ENCODE measurements at regions not wholly inside any gene's neighbourhood (a gene's known extent, or its start where the extent isn't known, plus 50 kb on each side); places are given as distances from the start of the nearest gene placed in this dataset.

GRCh38 chr5:124512952-124513632 lies 233.3 kb downstream of the ZNF608 start:
- no peak overlapping the region for H3K27ac ChIP-seq (ENCODE audit: low read depth, low read length)
- ChIA-PET RAD21 (ENCODE audit: low non-redundant PET in 1 of 2, low total read pairs in 2 of 2, uncharacterized antibody in 2 of 2, unreplicated experiment in 2 of 2) (no interaction called here), CTCF (no interaction called here), POLR2A (no interaction called here)
- H3K36me3 ChIP-seq (ENCODE audit: control insufficient read depth in 1 of 2, insufficient read depth in 2 of 2, low read length in 2 of 2) = no peaks in the 10 kb centered on the region
- H3K9me3 ChIP-seq (ENCODE audit: control insufficient read depth in 1 of 2, insufficient read depth in 1 of 2, low read depth in 1 of 2, low read length in 2 of 2) = no peaks in the 10 kb centered on the region
- DNase-seq (ENCODE audit: low read depth, low spot score) = no peak
- H3K9ac ChIP-seq (ENCODE audit: low read length) = no peak overlapping the region
- H2AFZ ChIP-seq (ENCODE audit: low read depth, low read length, poor library complexity, severe bottlenecking) = no peak overlapping the region
- H3K4me3 ChIP-seq (replicated peaks in 1 of 2; ENCODE audit: low read depth in 1 of 2, low read length in 2 of 2) = no peak overlapping the region
- no peak for TF ChIP-seq POLR2AphosphoS5 (IDR thresholded peaks at IDR 0.05; ENCODE audit: low read depth, low read length)
- TF ChIP-seq POLR2A (IDR thresholded peaks at IDR 0.05; ENCODE audit: borderline replicate concordance, extremely low read depth, insufficient read depth, insufficient read length) = no peak
- TF ChIP-seq SRF (IDR thresholded peaks at IDR 0.05; ENCODE audit: low read depth) = no peak
- TF ChIP-seq SIN3A (IDR thresholded peaks at IDR 0.05; ENCODE audit: low read depth) = no peak
- no peak for TF ChIP-seq CBX3 (IDR thresholded peaks at IDR 0.05; ENCODE audit: low read depth)
- TF ChIP-seq EZH2phosphoT487 (IDR thresholded peaks at IDR 0.05; ENCODE audit: borderline replicate concordance) = no peak
- no peak for TF ChIP-seq RAD21 (IDR thresholded peaks at IDR 0.05; ENCODE audit: low read depth)
- TF ChIP-seq ATF3 (IDR thresholded peaks at IDR 0.05) = no peak
- TF ChIP-seq ZFX (IDR thresholded peaks at IDR 0.05) = no peak
- TF ChIP-seq FOSL1 (IDR thresholded peaks at IDR 0.05; ENCODE audit: low read depth) = no peak
- TF ChIP-seq REST (IDR thresholded peaks at IDR 0.05; ENCODE audit: low read depth) = no peak
- TF ChIP-seq EGR1 (IDR thresholded peaks at IDR 0.05; ENCODE audit: low read depth) = no peak
- no peak for TF ChIP-seq YY1 (IDR thresholded peaks at IDR 0.05; ENCODE audit: extremely low read depth, insufficient replicate concordance, low read depth, low read length)
- TF ChIP-seq ZBTB33 (IDR thresholded peaks at IDR 0.05; ENCODE audit: extremely low read depth, insufficient replicate concordance, low read length) = no peak
- no peaks in the 10 kb centered on the region for H3K4me1 ChIP-seq (ENCODE audit: control insufficient read depth in 1 of 2, insufficient read depth in 2 of 2, low read length in 2 of 2)
- no peaks in the 10 kb centered on the region; the same call in 1 of the 2 replicates for H3K9me2 ChIP-seq (ENCODE audit: insufficient read depth)
- H4K20me1 ChIP-seq (ENCODE audit: insufficient read depth) = no peaks in the 10 kb centered on the region
- intact Hi-C loops (cut with micrococcal nuclease) = no loop called here
- H3K4me2 ChIP-seq (ENCODE audit: low read length) = no peak overlapping the region
- BruUV-seq (replicated peaks) = no TSS peak
- no peaks in the 10 kb centered on the region for H3K79me2 ChIP-seq (ENCODE audit: insufficient read depth, low read length)
- ATAC-seq = no peak
- H3K27me3 ChIP-seq (ENCODE audit: insufficient read depth, low read length) = no peaks in the 10 kb centered on the region

All from HCT116 (cell line).